Mucosa of stomach (tissue), 1 donor: ENCODE measurements at regions not wholly inside any gene's neighbourhood (a gene's known extent, or its start where the extent isn't known, plus 50 kb on each side); places are given as distances from the start of the nearest gene placed in this dataset.

ENCODE experiments used
- H3K27me3 ChIP-seq: one replicate; pipeline ENCODE4 v1.7.0; 2013; ENCODE audit warnings: mild to moderate bottlenecking, low read length; ENCODE audit not compliant: control insufficient read depth, insufficient read depth
- H3K36me3 ChIP-seq: one replicate; pipeline ENCODE4 v1.7.0; 2013; ENCODE audit warnings: low read length; ENCODE audit not compliant: control insufficient read depth, insufficient read depth
- H3K4me1 ChIP-seq: one replicate; pipeline ENCODE4 v1.7.0; 2013; ENCODE audit warnings: mild to moderate bottlenecking, low read length; ENCODE audit not compliant: control insufficient read depth, insufficient read depth
- H3K4me3 ChIP-seq: one replicate; pipeline ENCODE4 v1.7.0; 2013; ENCODE audit warnings: low read length
- H3K9ac ChIP-seq: one replicate; pipeline ENCODE4 v1.7.0; 2013; ENCODE audit warnings: mild to moderate bottlenecking, low read length, moderate library complexity
- H3K9me3 ChIP-seq: one replicate; pipeline ENCODE4 v1.7.0; 2013; ENCODE audit warnings: mild to moderate bottlenecking, low read length, moderate library complexity; ENCODE audit not compliant: control insufficient read depth
- donor health status: Pancreatic carcinoma.

DNA sequence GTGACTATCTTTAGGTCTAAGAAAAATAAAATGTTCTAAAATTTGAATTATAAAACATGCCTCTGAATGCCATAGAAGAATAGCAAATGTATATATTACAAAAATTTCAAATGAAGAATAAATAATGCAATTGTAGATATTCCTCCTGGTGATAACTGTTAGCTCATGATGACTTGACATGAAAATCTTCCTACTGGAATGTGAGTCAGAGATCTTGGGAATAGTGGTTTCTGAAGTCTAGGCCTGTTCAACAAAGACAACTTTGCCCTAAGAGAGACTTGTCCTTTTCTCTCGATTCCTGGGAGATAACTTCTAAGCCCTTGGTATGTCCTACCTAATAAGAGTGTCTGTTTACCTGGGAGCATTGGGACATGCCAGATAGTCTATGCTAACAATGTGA, 746.3 kb upstream of the RIOK2 start:
- H3K9me3 ChIP-seq: no peaks in the 10 kb centered on the region
- H3K36me3 ChIP-seq: no peaks in the 10 kb centered on the region
- no peak overlapping the region for H3K4me3 ChIP-seq
- H3K9ac ChIP-seq: no peak overlapping the region
- no peaks in the 10 kb centered on the region for H3K4me1 ChIP-seq
- H3K27me3 ChIP-seq: no peaks in the 10 kb centered on the region

DNA sequence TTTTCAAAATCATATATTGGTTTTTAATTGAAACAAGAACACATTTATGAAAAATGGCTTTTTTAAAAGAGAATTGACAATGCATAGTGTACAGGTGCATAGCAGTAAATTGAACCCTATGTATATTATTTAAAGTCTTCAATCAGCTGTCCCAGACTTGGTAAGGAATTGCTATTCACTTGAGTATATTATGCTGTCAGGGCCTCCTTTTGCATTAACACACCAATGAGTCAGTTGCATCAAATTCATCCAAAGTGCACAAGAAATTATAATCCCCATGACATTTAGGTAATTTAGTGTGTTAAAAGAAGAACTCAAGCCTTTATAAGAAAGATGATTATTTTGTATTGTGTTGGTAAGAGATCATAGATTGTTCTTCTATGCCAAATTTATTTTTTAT, 748.8 kb upstream of the RIOK2 start:
- no peak overlapping the region for H3K4me3 ChIP-seq
- no peaks in the 10 kb centered on the region for H3K36me3 ChIP-seq
- H3K4me1 ChIP-seq: no peaks in the 10 kb centered on the region
- no peaks in the 10 kb centered on the region for H3K9me3 ChIP-seq
- no peaks in the 10 kb centered on the region for H3K27me3 ChIP-seq
- no peak overlapping the region for H3K9ac ChIP-seq

DNA sequence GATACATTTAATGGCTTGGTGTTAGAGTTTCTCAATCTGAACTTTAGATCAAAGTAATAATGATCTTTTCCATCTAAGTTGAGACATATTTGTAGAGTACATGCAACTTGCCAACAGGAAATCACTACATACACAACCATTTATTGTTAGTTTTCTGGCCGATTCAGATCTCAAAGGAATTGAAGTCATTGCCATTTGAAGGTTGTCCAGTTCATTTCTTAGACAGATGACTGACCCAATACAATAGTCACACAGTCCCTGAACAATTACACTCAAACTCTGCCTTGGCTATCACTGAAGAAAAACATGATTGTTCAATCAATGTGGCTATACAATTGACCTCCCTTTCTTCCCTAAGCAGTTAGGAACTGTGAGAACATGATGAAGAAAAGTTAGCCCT, 753.2 kb upstream of the RIOK2 start:
- no peak overlapping the region for H3K4me3 ChIP-seq
- H3K9me3 ChIP-seq: no peaks in the 10 kb centered on the region
- H3K36me3 ChIP-seq: no peaks in the 10 kb centered on the region
- H3K4me1 ChIP-seq: no peaks in the 10 kb centered on the region
- no peak overlapping the region for H3K9ac ChIP-seq
- no peaks in the 10 kb centered on the region for H3K27me3 ChIP-seq

DNA sequence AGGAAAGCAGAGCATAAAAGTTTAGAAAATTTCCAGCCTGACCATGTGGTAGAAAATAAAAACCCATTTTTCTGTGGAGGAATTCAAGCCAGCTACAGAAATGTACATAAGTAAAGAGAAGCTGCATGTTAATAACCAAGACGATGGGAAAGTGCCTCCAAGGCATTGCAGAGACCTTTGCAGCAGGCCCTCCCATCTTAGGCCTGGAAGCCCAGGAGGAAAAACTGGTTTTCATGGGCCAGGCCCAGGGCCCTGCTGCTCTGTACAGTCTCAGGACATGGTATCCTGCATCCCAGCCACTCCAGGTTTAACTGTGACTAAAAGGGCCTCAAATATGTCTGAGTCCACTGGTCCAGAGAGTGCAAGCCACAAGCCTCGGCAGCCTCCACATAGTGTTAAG, 754.8 kb upstream of the RIOK2 start:
- no peak overlapping the region for H3K9ac ChIP-seq
- H3K4me1 ChIP-seq: no peaks in the 10 kb centered on the region
- H3K4me3 ChIP-seq: no peak overlapping the region
- no peaks in the 10 kb centered on the region for H3K27me3 ChIP-seq
- H3K9me3 ChIP-seq: no peaks in the 10 kb centered on the region
- H3K36me3 ChIP-seq: no peaks in the 10 kb centered on the region

DNA sequence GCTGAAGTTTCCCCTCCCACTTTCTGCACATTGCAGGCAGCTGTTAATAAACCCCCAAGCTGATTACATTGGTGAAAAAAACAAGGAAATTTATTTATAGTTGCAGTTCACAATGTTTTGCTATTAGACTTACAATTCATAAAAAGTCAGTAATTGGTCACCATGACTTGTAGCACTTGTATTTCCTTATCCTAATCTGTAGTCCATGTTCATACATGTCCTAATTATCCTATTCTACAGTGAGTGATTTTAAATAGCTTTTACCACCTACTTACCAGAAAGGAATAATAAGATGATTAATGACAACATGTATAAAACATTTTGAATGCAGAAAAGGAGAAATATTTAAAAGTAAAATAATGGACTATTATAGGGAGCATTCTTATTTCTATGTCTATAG, 760.0 kb upstream of the RIOK2 start:
- no peaks in the 10 kb centered on the region for H3K9me3 ChIP-seq
- H3K27me3 ChIP-seq: no peaks in the 10 kb centered on the region
- no peak overlapping the region for H3K4me3 ChIP-seq
- H3K36me3 ChIP-seq: no peaks in the 10 kb centered on the region
- no peaks in the 10 kb centered on the region for H3K4me1 ChIP-seq
- H3K9ac ChIP-seq: no peak overlapping the region

DNA sequence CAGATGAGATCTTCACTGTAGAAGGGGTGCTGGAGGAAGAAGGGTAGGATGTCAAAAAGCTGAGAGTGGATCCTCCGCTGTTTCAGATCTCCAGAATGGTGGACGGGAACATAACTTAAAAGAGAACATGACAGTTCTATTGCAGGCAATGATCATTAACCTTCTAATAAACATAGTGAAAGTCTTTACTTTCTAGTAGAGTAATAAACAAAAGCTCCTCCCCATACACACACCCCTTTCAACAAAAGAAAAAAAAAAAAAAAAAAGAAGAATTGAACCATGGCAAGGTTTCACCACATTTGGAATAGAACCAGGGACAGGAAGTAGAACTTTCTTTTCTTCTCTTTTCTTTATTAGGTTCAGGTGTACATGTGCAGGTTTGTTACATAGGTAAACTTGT, 768.1 kb upstream of the RIOK2 start:
- Histone ChIP-seq H3K9ac (no peak overlapping the region), H3K36me3 (no peaks in the 10 kb centered on the region), H3K4me3 (no peak overlapping the region), H3K9me3 (no peaks in the 10 kb centered on the region), H3K27me3 (no peaks in the 10 kb centered on the region), H3K4me1 (no peaks in the 10 kb centered on the region)

DNA sequence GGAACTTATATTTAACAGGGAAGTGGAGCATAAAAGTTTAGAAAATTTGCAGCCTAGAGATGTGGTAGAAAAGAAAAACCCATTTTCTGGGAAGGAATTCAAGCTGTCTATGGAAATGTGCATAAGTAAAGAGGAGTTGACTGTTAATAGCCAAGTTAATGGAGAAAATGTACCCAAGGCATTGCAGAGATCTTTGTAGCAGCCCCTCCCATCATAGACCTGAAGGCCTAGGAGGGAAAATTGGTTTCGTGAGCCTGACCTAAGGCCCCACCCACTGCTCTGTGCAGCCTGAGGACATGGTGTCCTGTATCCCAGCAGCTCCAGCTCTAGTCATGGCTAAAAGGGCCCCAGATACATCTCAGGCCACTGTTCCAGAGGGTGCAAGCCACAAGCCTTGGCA, 772.4 kb upstream of the RIOK2 start:
- Histone ChIP-seq H3K4me1 (no peaks in the 10 kb centered on the region), H3K4me3 (no peak overlapping the region), H3K36me3 (no peaks in the 10 kb centered on the region), H3K9me3 (no peaks in the 10 kb centered on the region), H3K9ac (no peak overlapping the region), H3K27me3 (no peaks in the 10 kb centered on the region)

DNA sequence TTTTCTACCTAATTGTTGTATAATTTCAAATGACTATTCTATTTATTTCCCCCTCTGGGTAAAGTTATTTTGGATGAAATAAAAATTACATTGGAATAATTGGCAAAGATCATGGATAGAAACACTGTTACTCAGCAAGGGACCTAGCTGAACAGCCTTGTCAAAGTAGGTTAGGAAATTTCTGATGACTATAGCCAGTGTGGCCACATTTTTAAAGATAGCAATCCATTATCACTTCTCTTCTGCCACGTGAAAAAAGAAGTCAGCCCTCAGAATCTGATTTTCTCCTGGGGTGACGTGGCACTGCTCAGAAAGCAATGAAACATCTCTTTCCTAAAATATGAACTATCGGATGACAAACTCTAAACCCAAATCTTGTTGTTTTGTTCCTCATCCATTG, 784.2 kb upstream of the RIOK2 start:
- Histone ChIP-seq H3K9ac (no peak overlapping the region), H3K4me3 (no peak overlapping the region), H3K36me3 (no peaks in the 10 kb centered on the region), H3K27me3 (no peaks in the 10 kb centered on the region), H3K9me3 (no peaks in the 10 kb centered on the region), H3K4me1 (no peaks in the 10 kb centered on the region)

DNA sequence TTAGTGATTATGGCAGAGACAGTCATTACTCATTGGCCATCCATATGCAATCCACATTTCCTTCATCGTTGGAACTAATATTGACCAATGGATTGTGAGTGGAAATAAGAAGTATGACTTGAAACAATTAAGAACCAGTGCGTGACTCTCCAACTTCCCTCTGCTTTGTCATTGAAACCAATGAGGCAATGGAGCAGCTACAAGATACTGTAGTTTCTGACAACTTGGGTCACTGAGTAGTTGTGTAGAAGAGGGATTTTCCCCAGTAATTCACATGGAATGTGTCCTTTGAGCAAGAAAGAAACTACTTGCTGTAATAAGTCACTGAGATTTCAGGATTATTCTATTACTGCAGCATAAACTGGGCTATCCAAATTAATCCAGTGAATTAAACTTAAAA, 785.3 kb upstream of the RIOK2 start:
- H3K27me3 ChIP-seq: no peaks in the 10 kb centered on the region
- H3K9me3 ChIP-seq: no peaks in the 10 kb centered on the region
- H3K36me3 ChIP-seq: no peaks in the 10 kb centered on the region
- no peaks in the 10 kb centered on the region for H3K4me1 ChIP-seq
- H3K9ac ChIP-seq: no peak overlapping the region
- no peak overlapping the region for H3K4me3 ChIP-seq

DNA sequence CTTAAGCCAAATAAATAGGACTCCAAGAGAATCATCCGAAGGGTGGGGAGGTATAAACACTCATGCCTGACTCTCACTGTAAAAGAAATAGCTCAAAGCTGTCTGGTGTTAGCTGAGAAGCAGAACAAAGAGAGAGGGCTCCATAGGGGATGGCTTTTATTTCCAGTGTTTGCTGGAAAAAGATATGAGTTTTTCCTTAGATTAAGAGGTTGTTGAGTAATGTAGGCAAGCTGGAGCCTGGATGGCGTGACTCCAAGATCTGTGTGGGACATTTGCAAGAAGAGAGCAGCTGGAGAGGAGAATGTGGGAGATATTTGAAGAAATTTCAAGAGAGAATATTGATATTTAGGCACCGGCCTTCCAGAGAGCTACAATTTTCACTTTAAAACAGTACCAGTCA, 793.7 kb upstream of the RGMB start:
- no peaks in the 10 kb centered on the region for H3K9me3 ChIP-seq
- no peaks in the 10 kb centered on the region for H3K4me1 ChIP-seq
- H3K27me3 ChIP-seq: no peaks in the 10 kb centered on the region
- H3K4me3 ChIP-seq: no peak overlapping the region
- H3K36me3 ChIP-seq: no peaks in the 10 kb centered on the region
- H3K9ac ChIP-seq: no peak overlapping the region

DNA sequence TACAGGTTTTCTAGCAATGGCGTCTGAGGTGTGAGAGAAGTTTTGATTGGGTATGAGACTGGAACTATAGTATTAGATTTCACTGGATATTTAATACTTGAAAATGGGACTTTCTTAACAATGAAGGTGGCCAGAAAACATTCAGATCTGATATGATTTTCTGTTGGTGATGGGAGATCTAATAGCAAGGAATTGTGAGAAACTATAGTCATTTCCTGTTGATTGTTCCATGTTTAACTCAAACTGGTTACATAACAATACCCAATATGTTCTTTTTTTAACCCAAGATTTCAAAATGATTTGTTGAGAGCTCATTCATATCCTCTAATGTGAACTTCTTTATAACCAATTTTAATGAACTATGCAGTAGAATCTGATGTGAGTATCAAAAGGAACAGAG, 793.2 kb upstream of the RGMB start:
- no peak overlapping the region for H3K9ac ChIP-seq
- H3K4me1 ChIP-seq: no peaks in the 10 kb centered on the region
- H3K27me3 ChIP-seq: no peaks in the 10 kb centered on the region
- no peak overlapping the region for H3K4me3 ChIP-seq
- no peaks in the 10 kb centered on the region for H3K36me3 ChIP-seq
- no peaks in the 10 kb centered on the region for H3K9me3 ChIP-seq

DNA sequence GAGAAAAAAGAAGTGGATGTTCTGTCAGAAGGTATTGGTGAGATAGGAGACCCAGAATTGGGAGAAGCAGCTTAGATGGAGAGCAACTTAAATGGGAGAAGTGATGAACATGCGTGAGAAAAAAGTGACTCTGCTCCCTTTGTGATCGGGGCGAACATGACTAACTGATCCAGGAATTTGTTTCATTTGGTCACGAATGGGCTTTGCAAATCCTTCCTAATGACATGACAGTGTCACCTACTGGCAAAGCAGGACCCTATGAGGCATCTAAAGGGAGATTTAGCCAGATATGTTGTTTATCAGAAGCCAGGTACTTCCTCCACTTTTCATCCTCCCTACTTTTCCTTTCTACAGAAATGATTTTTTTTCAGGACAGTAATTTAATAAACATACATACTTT, 787.4 kb upstream of the RGMB start:
- no peak overlapping the region for H3K4me3 ChIP-seq
- no peaks in the 10 kb centered on the region for H3K27me3 ChIP-seq
- no peaks in the 10 kb centered on the region for H3K4me1 ChIP-seq
- no peaks in the 10 kb centered on the region for H3K36me3 ChIP-seq
- no peaks in the 10 kb centered on the region for H3K9me3 ChIP-seq
- H3K9ac ChIP-seq: no peak overlapping the region

DNA sequence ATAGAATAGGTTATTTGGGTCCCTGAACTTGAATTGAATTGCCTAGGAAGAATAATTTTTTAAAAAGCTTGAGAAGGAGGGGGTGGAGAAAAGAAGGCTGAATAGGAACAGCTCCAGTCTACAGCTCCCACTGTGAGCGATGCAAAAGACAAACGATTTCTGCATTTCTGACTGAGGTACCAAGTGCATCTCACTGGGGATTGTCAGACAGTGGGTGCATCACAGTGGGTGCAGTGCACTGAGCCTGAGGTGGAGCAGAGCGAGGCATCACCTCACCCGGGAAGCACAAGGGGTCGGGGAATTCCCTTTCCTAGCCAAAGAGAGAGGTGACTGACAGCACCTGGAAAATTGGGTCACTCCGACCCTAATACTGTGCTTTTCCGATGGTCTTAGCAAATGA, 782.2 kb upstream of the RGMB start:
- H3K36me3 ChIP-seq: no peaks in the 10 kb centered on the region
- H3K4me1 ChIP-seq: no peaks in the 10 kb centered on the region
- no peak overlapping the region for H3K9ac ChIP-seq
- no peaks in the 10 kb centered on the region for H3K9me3 ChIP-seq
- no peak overlapping the region for H3K4me3 ChIP-seq
- no peaks in the 10 kb centered on the region for H3K27me3 ChIP-seq
